WTC11 (cell line): ENCODE measurements at regions not wholly inside any gene's neighbourhood (a gene's known extent, or its start where the extent isn't known, plus 50 kb on each side); places are given as distances from the start of the nearest gene placed in this dataset.
"Not testable (repeated sequence)": the region's sequence is repeated elsewhere in the genome, so short reads cannot be mapped to it uniquely, and the experiment has no call there.

Experiments
- ATAC-seq: fragments of 200-7000 bp; cut with Tn5 transposase; 2 replicates; pipeline ENCODE4 v1.10.0; 2021; ENCODE audit warnings: mild to moderate bottlenecking, moderate library complexity
- CTCF ChIA-PET: fragments of 300-600 bp; sonication (Branson Sonifier 250); formaldehyde crosslinking; loops from one replicate; lab custom pipeline; 2021; ENCODE audit warnings: antibody characterized with exemption; lab: Charles Lee
- POLR2A ChIA-PET: fragments of 350-600 bp; sonication (Branson Sonifier 250); formaldehyde crosslinking; loops from one replicate; lab custom pipeline; 2021; ENCODE audit warnings: antibody characterized with exemption; lab: Charles Lee
- DNase-seq: peaks from one replicate; pipeline ENCODE4 v3.0.0; 2021; ENCODE audit warnings: low spot score
- H3K27ac Mint-ChIP-seq: 2 replicates; pipeline ENCODE4 v1.8.0; 2021; ENCODE audit warnings: mixed read lengths
- H3K27me3 Mint-ChIP-seq: 2 replicates; pipeline ENCODE4 v1.8.0; 2021; ENCODE audit warnings: low read depth, mild to moderate bottlenecking, moderate library complexity, mixed read lengths
- H3K36me3 Mint-ChIP-seq: 2 replicates; pipeline ENCODE4 v1.8.0; 2021; ENCODE audit warnings: mixed read lengths
- H3K4me1 Mint-ChIP-seq: 2 replicates; pipeline ENCODE4 v1.8.0; 2022; ENCODE audit warnings: mixed read lengths
- H3K4me3 Mint-ChIP-seq: 2 replicates; pipeline ENCODE4 v1.8.0; 2021; ENCODE audit warnings: mild to moderate bottlenecking, moderate library complexity, mixed read lengths
- H3K9me3 Mint-ChIP-seq: 2 replicates; pipeline ENCODE4 v1.8.0; 2021; ENCODE audit warnings: mixed read lengths

DNA sequence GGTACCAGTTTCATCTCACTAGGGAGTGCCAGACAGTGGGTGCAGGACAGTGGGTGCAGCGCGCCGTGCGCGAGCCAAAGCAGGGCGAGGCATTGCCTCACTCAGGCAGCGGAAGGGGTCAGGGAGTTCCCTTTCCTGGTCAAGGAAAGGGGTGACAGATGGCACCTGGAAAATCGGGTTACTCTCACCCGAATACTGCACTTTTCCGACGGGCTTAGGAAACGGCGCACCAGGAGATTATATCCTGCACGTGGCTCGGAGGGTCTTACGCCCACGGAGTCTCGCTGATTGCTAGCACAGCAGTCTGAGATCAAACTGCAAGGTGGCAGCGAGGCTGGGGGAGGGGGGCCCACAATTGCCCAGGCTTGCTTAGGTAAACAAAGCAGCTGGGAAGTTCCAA is 152.0 kb upstream of the PCDH11X start:
- CTCF ChIA-PET, POLR2A ChIA-PET, H3K27ac Mint-ChIP-seq, H3K36me3 Mint-ChIP-seq, H3K4me1 Mint-ChIP-seq, H3K4me3 Mint-ChIP-seq, DNase-seq, H3K9me3 Mint-ChIP-seq, H3K27me3 Mint-ChIP-seq, ATAC-seq: not testable (repeated sequence)

DNA sequence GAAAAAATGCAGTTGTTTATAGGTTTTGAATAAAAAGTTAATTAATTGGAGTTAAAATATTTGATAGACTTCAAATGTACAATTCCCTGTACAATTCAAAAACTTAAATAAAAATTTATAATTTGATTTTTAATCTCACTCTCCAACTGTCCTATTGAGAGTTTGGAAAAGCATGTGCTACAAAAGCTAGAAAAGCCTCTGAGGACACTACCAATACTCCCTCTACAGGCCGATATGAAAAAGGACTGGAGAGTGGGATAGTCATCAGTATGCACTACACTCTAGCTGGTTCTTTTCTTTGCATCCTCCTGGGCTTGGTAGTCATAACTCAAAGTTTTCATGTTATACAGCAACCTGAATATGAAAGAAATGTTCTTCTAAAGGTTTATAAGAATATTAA is 139.9 kb upstream of the PCDH11X start:
- H3K27ac Mint-ChIP-seq, POLR2A ChIA-PET, H3K4me1 Mint-ChIP-seq, H3K36me3 Mint-ChIP-seq, H3K27me3 Mint-ChIP-seq, H3K4me3 Mint-ChIP-seq, DNase-seq, CTCF ChIA-PET, H3K9me3 Mint-ChIP-seq: not testable (repeated sequence)
- ATAC-seq, result peak; percentile 60
